ENCODE measurements at regions not wholly inside any gene's neighbourhood (a gene's known extent, or its start where the extent isn't known, plus 50 kb on each side); places are given as distances from the start of the nearest gene placed in this dataset.

DNA sequence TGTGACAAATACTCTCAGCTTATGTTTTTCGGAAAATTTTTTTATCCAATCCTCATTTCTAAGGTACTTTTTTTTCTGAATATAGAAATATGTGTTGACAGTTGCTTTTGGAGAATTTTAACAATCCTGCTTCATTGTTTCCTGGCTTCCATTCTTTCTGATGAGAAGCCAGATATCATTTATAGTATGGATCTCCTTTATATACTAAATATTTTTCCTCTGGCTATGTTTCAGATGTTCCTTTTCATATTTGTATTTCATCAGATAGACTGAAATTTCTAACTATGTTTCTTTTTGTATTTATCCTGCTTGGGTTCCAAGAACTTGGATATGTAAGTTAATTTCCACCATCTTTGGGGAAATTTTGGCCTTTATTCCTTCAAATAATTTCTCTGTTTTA, 138.9 kb upstream of the CDH11 start:
- no peak for TF ChIP-seq EZH2 (IDR thresholded peaks at IDR 0.05)
- no peak for TF ChIP-seq POLR2AphosphoS5 (IDR thresholded peaks at IDR 0.05; ENCODE audit: borderline replicate concordance, low read depth, low read length)
- no peak for TF ChIP-seq FOXP2 (optimal IDR thresholded peaks at IDR 0.05; ENCODE audit: control extremely low read depth, extremely low read length, insufficient read depth)
